NCI-H748 (cell line): ENCODE measurements at regions not wholly inside any gene's neighbourhood (a gene's known extent, or its start where the extent isn't known, plus 50 kb on each side); places are given as distances from the start of the nearest gene placed in this dataset.
"Not testable (repeated sequence)": the region's sequence is repeated elsewhere in the genome, so short reads cannot be mapped to it uniquely, and the experiment has no call there.

ENCODE experiments used
- DNase-seq: peaks from one replicate; lab custom pipeline; 2025; ENCODE audit not compliant: unreplicated experiment; lab: John Stamatoyannopoulos, UW

DNA sequence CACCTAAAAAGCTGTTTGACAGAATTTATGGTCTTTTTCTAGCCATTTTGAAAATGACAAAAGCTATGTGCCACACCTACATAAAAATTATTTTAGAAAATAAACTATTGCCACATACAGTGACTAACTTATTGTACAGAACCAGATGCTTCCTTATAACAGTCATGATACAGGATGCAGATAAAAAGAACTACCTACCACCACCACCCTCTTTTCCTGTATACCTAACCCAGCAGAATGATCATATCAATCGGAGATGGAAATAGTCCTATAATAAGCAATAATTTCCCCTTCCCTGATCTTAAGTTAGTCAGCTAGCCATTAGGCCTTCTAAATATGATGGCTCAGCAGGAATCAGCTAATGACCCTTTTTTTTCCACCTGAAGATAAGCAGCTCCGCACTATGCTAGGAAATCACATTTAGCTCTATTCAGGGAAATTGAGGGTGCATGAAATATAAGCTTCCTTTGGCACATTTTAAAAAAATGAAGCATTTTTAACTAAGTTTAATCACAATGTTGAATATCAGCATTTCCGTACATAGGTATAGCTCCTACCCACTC is 155.5 kb upstream of the SETMAR start:
- DNase-seq: no peak

DNA sequence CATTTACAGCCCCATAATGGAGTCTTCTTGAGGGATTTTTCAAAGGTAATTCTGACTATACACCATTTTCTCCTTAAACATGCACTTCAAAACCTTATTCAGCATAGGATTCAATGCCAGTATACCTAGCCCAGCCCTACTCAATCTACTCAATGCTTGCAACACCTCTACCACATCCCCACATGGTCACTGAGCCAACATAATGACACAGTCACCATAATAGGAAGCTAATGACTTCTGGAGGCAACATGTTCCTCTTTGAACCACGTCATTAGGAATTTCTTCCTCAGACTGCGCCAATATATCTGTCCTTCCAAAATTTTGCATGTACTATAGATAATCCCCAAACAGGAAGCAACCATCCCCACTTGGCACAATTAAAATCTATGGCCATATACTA is 153.9 kb upstream of the SETMAR start:
- DNase-seq: no peak

DNA sequence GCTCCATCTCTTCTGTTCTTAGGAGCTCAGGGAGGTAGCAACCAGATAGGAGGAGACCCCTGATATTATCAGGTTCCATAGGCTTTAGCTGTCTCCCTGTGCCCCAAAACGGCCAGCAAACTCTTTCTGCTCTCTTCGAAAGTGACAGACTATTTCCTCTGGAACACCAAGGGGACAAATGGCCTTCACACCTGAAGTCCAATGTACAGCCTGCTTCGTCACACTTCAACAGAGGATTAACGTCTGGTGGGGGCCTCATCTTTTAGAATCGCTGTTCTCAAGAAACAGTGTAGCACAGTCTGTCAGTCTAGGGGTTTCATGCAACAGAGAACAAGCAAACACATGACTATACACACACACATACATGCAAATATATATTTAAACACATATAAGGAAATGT is 152.4 kb upstream of the SETMAR start:
- DNase-seq: no peak

GRCh38 chr3:4151859-4152258 is 151.3 kb upstream of the SETMAR start:
- DNase-seq: no peak

GRCh38 chr3:4153771-4154170 is 149.4 kb upstream of the SETMAR start:
- no peak for DNase-seq

DNA sequence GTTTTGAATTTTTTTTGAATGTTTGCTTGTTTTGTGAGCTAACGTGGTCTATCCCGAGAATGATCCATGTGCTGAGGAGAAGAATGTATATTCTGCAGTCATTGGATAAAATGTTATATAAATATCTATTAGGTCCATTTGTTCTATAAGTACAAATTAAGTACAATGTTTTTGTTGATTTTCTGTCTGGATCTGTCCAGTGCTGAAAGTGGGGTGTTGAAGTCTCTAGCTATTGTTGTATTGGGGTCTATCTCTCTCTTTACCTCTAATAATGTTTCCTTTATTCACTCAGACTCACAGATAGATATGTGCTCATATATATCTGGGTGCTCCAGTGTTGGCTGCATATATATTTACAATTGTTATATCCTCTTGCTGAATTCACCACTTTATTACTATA is 144.8 kb upstream of the SETMAR start:
- no peak for DNase-seq

DNA sequence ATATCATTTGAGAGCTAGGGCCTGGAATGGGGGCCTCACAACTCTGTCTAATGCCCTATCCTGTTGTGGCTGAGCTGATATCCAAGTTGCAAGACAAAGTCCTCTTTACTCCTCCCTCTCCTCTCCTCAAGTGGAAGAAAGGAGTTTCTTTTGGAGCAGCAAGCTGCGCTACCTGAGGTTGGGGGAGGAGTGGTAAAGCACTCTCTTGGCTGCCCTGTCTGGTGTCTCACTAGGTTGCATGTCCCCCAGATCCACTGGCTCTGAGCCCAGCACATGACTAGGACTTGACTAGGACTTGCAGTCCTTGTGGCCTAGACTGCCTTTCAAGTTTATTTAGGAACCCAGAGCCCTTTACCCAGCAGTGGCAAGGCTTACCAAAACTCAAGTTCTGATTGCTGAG is 141.1 kb upstream of the SETMAR start:
- DNase-seq: no peak

- no peak for DNase-seq
Measured at GRCh38 chr3:4163011-4163410, 140.2 kb upstream of the SETMAR start.

GRCh38 chr3:4166540-4166939 is 136.6 kb upstream of the SETMAR start:
- DNase-seq: no peak

- DNase-seq: not testable (repeated sequence)
Measured at GRCh38 chr3:4167230-4167629, 135.9 kb upstream of the SETMAR start.

DNA sequence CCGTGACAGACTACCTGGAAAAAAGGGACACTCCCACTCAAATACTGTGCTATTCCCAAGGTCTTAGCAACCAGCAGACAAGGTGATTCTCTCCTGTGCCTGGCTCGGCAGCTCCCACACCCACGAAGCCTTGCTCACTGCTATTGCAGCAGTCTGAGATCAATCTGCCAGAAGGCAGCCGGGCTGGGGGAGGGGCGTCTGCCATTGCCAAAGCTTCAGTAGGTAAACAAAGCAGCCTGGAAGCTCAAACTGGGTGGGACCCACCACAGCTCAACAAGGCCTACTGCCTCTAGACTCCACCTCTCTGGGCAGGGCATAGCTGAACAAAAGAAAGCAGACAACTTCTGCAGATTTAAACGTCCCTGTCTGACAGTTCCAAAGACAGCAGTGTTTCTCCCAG is 128.4 kb upstream of the SETMAR start:
- peak; percentile 25 for DNase-seq

- DNase-seq: no peak
Measured at GRCh38 chr3:4191971-4192370, 111.2 kb upstream of the SETMAR start.

- no peak for DNase-seq
Measured at GRCh38 chr3:4195006-4195405, 108.2 kb upstream of the SETMAR start.

DNA sequence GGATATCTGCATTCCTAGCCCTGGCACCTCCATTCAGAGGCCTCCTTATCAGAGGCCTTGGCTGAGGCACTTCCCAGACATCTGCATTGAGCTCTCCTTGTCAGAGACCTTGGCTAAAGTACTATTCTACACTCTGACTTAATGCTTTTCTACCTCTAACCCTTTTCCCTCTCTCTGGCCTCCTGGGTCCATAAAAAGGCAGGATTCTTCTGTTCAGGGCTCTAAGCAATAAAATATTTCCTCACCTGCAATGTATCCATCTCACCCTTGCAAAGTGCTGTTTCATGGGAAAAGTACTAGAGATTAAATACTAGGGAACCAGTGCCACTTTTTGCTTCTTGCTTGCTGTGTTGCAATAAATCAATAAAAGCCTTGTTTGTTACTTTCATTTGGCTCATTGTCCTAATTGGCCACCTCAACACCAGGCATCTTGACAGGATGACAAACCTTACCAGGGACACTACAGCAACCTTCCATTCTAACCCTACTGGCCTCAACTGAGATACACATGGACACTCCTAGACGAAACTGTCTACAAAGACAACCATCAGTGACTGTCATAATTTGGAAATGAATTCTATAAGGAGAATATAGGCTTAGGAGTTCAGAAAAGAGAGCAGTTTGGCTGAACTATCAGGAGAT is 106.5 kb upstream of the SETMAR start:
- no peak for DNase-seq

DNA sequence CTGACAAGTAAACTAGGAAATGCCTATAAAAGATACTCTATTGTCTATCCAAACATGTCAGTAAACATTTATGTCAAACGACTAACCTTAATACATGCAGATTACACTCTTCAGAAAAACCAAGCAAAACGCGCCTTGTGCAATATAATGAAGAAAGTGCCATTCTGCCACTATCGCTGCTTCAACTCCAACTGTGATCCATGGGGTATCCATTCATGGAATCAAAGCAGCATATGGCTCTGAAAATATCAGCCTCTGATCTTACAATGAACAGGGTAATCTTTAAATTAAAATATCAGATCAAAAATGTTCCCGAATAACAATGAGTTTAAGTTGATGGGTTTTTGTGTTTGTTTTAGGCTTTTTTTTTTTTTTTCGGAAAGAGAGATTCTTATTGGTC is 105.5 kb upstream of the SETMAR start:
- DNase-seq: no peak

GRCh38 chr3:4198491-4198890 is 104.7 kb upstream of the SETMAR start:
- no peak for DNase-seq

- DNase-seq: not testable (repeated sequence)
Measured at GRCh38 chr3:4204776-4205175, 98.4 kb upstream of the SETMAR start.

DNA sequence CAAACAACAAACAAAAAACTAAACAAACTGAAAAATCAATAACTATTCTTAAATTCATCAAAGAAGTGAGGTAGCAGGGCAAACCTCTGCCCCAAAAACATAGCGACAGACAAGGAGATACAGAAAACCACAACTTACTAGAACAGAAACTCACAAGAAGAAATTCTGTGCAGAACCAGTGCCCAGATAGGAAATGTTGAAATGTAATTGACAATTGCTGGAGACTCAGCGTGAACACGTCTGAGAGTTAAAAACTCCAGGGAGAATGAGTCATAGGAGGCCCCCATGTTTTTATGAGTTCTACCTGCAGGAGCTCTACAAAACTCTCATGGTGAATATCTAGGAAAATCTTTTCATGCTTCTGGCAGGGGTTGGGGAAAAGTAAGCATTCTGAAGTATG is 95.5 kb upstream of the SETMAR start:
- no peak for DNase-seq

GRCh38 chr3:4208556-4208955 is 94.6 kb upstream of the SETMAR start:
- DNase-seq: no peak

DNA sequence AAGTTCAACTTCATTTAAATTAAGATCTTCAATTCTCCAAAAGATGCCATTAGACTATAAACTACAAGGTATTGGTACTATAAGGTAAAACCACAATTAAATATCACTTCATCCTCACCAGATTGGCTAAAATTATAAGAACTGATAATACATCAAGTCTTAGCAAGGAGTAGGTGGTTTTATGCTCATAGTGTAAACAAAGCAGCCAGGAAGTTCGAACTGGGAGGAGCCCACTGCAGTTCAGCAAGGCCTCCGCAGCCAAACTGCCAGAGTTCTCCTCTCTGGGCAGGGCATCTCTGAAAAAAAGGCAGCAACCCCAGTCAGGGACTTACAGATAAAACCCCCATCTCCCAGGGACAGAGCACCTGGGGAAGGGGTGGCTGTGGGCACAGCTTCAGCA is 91.6 kb upstream of the SETMAR start:
- DNase-seq: no peak

DNA sequence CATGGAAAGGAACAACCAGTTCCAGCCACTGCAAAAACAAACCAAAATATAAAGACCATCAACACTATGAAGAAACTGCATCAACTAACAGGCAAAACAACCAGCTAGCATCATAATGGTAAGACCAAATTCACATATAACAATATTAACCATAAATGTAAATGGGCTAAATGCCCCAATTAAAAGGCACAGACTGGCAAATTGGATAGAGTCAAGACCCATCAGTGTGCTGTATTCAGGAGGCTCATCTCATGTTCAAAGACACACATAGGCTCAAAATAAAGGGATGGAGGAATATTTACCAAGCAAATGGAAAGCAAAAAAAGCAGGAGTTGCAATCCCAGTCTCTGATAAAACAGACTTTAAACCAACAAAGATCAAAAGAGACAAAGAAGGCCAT is 89.7 kb upstream of the SETMAR start:
- not testable (repeated sequence) for DNase-seq

DNA sequence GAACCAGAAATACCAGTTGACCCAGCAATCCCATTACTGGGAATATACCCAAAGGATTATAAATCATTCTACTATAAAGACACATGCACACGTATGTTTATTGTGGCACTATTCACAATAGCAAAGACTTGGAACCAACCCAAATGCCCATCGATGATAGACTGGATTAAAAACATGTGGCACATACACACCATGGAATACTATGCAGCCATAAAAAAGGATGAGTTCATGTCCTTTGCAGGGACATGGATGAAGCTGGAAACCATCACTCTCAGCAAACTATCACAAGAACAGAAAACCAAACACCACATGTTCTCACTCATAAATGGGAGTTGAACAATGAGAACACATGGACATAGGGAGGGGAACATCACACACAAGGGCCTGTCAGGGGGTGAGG is 86.2 kb upstream of the SETMAR start:
- not testable (repeated sequence) for DNase-seq
